ENCODE measurements at regions not wholly inside any gene's neighbourhood (a gene's known extent, or its start where the extent isn't known, plus 50 kb on each side); places are given as distances from the start of the nearest gene placed in this dataset.

DNA sequence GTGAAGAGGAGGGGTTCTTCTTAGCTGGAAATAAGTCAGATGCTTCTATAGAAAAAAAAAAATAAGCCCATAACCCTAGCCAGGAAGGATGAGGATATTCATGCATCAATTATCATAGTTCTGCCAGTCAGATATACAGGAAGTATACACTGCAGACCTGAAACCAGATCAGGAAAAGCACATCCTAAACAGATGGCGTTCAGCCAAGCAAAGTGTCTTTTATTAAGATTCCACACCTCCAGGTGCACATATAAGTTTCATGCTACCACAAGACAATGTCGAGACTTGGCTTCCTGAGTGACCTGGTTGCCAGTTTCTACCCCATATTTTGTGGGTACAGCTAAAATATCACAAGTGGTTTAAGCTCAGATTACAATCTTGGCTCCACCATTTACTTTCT is 108.3 kb downstream of the CETN3 start:
- TF ChIP-seq, protein P1, sequence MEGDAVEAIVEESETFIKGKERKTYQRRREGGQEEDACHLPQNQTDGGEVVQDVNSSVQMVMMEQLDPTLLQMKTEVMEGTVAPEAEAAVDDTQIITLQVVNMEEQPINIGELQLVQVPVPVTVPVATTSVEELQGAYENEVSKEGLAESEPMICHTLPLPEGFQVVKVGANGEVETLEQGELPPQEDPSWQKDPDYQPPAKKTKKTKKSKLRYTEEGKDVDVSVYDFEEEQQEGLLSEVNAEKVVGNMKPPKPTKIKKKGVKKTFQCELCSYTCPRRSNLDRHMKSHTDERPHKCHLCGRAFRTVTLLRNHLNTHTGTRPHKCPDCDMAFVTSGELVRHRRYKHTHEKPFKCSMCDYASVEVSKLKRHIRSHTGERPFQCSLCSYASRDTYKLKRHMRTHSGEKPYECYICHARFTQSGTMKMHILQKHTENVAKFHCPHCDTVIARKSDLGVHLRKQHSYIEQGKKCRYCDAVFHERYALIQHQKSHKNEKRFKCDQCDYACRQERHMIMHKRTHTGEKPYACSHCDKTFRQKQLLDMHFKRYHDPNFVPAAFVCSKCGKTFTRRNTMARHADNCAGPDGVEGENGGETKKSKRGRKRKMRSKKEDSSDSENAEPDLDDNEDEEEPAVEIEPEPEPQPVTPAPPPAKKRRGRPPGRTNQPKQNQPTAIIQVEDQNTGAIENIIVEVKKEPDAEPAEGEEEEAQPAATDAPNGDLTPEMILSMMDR (IDR thresholded peaks at IDR 0.05; ENCODE audit: low read depth, low read length), result no peak

DNA sequence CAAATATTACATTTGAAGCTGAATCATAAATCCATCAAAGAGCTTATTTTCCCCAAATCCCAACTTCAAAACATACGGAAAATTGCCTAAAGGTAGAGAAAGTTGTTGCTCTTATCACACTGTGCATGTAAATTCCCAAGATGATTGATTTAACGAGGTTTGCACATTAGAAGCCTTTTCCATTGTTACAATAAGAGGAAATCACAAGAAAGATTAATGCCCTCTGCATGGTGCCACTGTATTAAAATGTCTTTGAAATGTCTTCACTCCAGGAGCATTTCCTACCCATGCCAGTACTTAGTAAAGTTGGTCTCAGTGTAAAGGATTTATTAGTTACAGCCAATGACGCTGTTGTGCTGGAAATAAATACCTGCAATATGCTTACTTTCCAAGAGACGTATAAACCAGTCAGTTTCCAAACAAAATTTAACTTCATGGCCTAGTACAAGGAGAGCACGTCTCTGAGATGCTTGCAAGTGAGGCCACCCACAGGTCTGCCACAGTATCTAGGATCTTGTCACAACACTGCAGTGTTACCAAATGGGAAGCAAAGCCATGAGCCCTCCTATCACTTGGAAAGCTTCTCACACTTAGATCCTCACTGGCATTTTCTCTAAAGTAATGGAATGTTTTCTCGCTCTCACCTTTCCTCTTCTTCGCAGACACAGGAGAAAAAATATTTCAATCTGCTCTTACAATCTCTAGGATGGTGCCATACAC is 112.4 kb downstream of the CETN3 start:
- TF ChIP-seq, protein P1 (IDR thresholded peaks at IDR 0.05; ENCODE audit: low read depth, low read length), result no peak
- H3K4me3 ChIP-seq (ENCODE audit: low read depth, low read length), result no peak overlapping the region

More for the DNA sequence above, 108.3 kb downstream of the CETN3 start:
- H3K4me3 ChIP-seq (ENCODE audit: low read depth, low read length), result no peak overlapping the region

DNA sequence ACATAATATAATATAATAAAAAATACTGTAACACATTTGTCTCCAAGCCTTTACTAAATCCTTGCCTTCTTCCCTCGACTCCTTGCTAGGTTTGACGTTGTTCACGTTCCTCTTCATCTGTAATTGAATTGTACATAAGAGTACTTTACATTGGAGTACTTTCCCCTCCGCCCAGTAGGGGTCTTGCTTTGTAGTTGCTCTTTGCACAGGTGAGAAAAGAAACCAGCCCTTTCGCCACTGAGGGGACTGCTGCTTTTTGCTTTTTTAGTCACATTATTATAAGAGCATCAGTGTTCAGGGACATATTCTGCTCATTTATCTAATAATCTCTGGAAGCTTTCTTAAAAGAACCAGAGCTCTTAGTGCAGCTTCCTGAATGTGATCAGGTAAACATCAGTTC is 115.0 kb downstream of the CETN3 start:
- no peak overlapping the region for H3K4me3 ChIP-seq (ENCODE audit: low read depth, low read length)
- TF ChIP-seq, protein P1 (IDR thresholded peaks at IDR 0.05; ENCODE audit: low read depth, low read length), result no peak

DNA sequence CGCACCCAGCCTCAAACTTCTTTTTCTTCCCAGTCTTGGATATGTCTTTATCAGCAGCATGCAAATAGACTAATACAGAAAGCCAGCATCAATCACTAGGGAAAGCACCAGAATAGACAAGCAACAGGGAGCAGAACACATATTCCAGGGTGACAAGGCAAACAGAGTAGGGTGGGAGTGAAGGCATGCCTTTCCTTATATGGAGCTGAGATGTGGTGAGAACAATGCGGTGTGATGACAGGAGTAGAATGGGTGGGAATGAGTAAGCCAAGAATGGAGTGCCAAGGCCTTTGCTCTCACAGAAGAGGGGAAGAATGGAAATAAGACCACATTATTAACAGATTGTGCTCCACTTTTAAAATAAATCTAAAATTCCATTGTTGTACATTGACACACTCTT is 115.6 kb downstream of the CETN3 start:
- TF ChIP-seq, protein P1 (IDR thresholded peaks at IDR 0.05; ENCODE audit: low read depth, low read length), result no peak

DNA sequence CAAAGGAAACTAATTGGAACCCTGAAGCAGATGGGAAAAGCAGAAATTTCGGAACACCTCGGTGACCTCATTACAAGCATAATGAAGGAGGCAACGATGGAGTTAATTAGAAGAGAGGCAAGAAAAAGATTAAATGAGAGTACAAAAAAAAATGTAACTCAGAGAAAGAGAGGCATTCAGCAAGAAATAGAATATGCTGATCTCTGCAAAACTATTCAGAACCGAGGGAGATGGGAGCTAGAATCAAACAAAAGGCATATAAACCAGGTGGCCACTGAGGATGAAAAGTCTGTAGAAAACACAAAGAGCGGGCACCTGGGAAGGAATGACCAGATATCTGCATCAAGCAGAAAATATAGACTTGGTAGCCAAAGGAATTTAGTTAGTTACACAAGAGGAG is 118.9 kb downstream of the CETN3 start:
- TF ChIP-seq, protein P1 (IDR thresholded peaks at IDR 0.05; ENCODE audit: low read depth, low read length), result no peak
- H3K4me3 ChIP-seq (ENCODE audit: low read depth, low read length), result no peak overlapping the region

More for the DNA sequence above, 115.6 kb downstream of the CETN3 start:
- H3K4me3 ChIP-seq (ENCODE audit: low read depth, low read length), result no peak overlapping the region

DNA sequence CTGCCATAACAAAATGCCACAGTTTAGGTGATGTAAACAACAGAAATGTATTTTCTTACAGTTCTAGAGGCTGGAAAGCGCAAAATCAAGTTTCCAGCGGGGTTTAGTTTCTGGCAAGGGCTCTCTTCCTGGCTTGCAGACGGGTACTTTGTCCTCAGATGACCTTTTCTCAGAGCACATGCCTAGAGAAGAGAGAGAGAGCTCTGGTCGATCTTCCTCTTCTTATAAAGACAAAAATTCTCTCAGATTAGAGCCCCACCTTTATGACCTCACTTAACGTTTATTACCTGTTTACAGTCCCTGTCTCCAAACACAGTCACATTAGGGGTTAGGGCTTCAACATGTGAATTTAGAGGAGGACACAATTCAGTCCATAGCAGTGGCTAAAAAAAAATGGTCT is 119.7 kb downstream of the CETN3 start:
- H3K4me3 ChIP-seq (ENCODE audit: low read depth, low read length), result no peak overlapping the region
- TF ChIP-seq, protein P1 (IDR thresholded peaks at IDR 0.05; ENCODE audit: low read depth, low read length), result no peak

DNA sequence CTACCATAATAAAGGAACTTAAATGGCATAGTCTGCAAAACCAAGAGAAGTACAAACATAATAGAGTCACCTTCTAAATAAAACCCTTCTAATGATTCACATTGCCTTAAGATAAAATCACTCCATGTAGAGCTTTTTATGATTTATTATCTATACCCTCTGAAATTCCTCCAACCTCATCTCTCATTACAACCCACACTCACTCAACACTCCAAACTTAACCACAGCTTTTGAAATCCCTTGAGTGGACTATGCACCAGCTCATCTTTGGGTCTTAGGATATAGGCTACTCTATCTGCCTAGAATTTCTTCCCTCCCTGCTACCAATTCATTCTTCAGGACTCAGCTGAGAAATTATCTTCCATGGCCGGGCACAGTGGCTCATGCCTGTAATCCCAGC is 122.5 kb downstream of the CETN3 start:
- no peak overlapping the region for H3K4me3 ChIP-seq (ENCODE audit: low read depth, low read length)
- TF ChIP-seq, protein P1 (IDR thresholded peaks at IDR 0.05; ENCODE audit: low read depth, low read length), result no peak

All from WI38 (cell line).